ENCODE measurements at regions not wholly inside any gene's neighbourhood (a gene's known extent, or its start where the extent isn't known, plus 50 kb on each side); places are given as distances from the start of the nearest gene placed in this dataset.

GRCh38 chr1:168801032-168801745 is 72.2 kb upstream of the DPT start:
- no peak overlapping the region for H3K27ac ChIP-seq (replicated peaks)
- DNase-seq (ENCODE audit: low read depth in 1 of 2, low spot score in 1 of 2): no peak
- TF ChIP-seq POLR2AphosphoS5 (IDR thresholded peaks at IDR 0.05; ENCODE audit: low read depth): no peak
- no peak for TF ChIP-seq REST (IDR thresholded peaks at IDR 0.05; ENCODE audit: insufficient replicate concordance, low read depth)
- TF ChIP-seq, protein P1, sequence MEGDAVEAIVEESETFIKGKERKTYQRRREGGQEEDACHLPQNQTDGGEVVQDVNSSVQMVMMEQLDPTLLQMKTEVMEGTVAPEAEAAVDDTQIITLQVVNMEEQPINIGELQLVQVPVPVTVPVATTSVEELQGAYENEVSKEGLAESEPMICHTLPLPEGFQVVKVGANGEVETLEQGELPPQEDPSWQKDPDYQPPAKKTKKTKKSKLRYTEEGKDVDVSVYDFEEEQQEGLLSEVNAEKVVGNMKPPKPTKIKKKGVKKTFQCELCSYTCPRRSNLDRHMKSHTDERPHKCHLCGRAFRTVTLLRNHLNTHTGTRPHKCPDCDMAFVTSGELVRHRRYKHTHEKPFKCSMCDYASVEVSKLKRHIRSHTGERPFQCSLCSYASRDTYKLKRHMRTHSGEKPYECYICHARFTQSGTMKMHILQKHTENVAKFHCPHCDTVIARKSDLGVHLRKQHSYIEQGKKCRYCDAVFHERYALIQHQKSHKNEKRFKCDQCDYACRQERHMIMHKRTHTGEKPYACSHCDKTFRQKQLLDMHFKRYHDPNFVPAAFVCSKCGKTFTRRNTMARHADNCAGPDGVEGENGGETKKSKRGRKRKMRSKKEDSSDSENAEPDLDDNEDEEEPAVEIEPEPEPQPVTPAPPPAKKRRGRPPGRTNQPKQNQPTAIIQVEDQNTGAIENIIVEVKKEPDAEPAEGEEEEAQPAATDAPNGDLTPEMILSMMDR (IDR thresholded peaks at IDR 0.05; ENCODE audit: insufficient read depth, low read length): no peak
- no peak for TF ChIP-seq SPI1 (IDR thresholded peaks at IDR 0.05; ENCODE audit: borderline replicate concordance, low read depth)
- TF ChIP-seq GABPA (IDR thresholded peaks at IDR 0.05; ENCODE audit: low read depth): no peak

GRCh38 chr1:168803806-168804510 is 75.0 kb upstream of the DPT start:
- TF ChIP-seq, protein P1 (IDR thresholded peaks at IDR 0.05; ENCODE audit: insufficient read depth, low read length): no peak
- TF ChIP-seq SPI1 (IDR thresholded peaks at IDR 0.05; ENCODE audit: borderline replicate concordance, low read depth) (no peak), REST (IDR thresholded peaks at IDR 0.05; ENCODE audit: insufficient replicate concordance, low read depth) (no peak), GABPA (IDR thresholded peaks at IDR 0.05; ENCODE audit: low read depth) (no peak), POLR2AphosphoS5 (IDR thresholded peaks at IDR 0.05; ENCODE audit: low read depth) (no peak)
- no peak overlapping the region for H3K4me3 ChIP-seq (replicated peaks; ENCODE audit: insufficient read depth, low read length)
- DNase-seq (ENCODE audit: low read depth in 1 of 2, low spot score in 1 of 2): no peak
- peaks cover 6% of the 10 kb centered on the region for H3K27me3 ChIP-seq (ENCODE audit: insufficient read depth, poor library complexity, severe bottlenecking)
- no peak overlapping the region for H3K27ac ChIP-seq (replicated peaks)

More at GRCh38 chr1:168801032-168801745, 72.2 kb upstream of the DPT start:
- Histone ChIP-seq H3K27me3 (ENCODE audit: insufficient read depth, poor library complexity, severe bottlenecking) (peaks cover 3% of the 10 kb centered on the region), H3K4me3 (replicated peaks; ENCODE audit: insufficient read depth, low read length) (no peak overlapping the region)

GRCh38 chr1:168806952-168807351 is 77.9 kb upstream of the DPT start:
- Histone ChIP-seq H3K27ac (replicated peaks) (no peak overlapping the region), H3K4me3 (replicated peaks; ENCODE audit: insufficient read depth, low read length) (no peak overlapping the region), H3K27me3 (ENCODE audit: insufficient read depth, poor library complexity, severe bottlenecking) (peaks cover 6% of the 10 kb centered on the region)
- TF ChIP-seq, protein P1 (IDR thresholded peaks at IDR 0.05; ENCODE audit: insufficient read depth, low read length): no peak
- DNase-seq (ENCODE audit: low read depth in 1 of 2, low spot score in 1 of 2): no peak
